Osteocyte (in vitro differentiated cells): ENCODE measurements at regions not wholly inside any gene's neighbourhood (a gene's known extent, or its start where the extent isn't known, plus 50 kb on each side); places are given as distances from the start of the nearest gene placed in this dataset.

Source experiments
- DNase-seq: peaks from one replicate; pipeline ENCODE4 v3.0.0; 2021; ENCODE audit warnings: mixed read lengths; ENCODE audit not compliant: unreplicated experiment; ENCODE audit errors: extremely low spot score
- H3K27ac Mint-ChIP-seq: one replicate; pipeline ENCODE4 v1.8.0; 2021; ENCODE audit warnings: mild to moderate bottlenecking, mixed read lengths; ENCODE audit not compliant: unreplicated experiment
- H3K27me3 Mint-ChIP-seq: one replicate; pipeline ENCODE4 v1.8.0; 2021; ENCODE audit warnings: mixed read lengths; ENCODE audit not compliant: unreplicated experiment
- H3K36me3 Mint-ChIP-seq: one replicate; pipeline ENCODE4 v1.8.0; 2021; ENCODE audit warnings: mixed read lengths; ENCODE audit not compliant: unreplicated experiment
- H3K4me1 Mint-ChIP-seq: one replicate; pipeline ENCODE4 v1.8.0; 2021; ENCODE audit warnings: mixed read lengths; ENCODE audit not compliant: unreplicated experiment
- H3K4me3 Mint-ChIP-seq: one replicate; pipeline ENCODE4 v1.8.0; 2021; ENCODE audit warnings: mild to moderate bottlenecking, moderate library complexity, mixed read lengths; ENCODE audit not compliant: unreplicated experiment
- H3K9me3 Mint-ChIP-seq: one replicate; pipeline ENCODE4 v1.8.0; 2021; ENCODE audit warnings: mixed read lengths; ENCODE audit not compliant: unreplicated experiment
- CTCF ChIP-seq: fragments of 200-600 bp; sonication (generic); IDR thresholded peaks from 2 replicates; pipeline ENCODE4 v1.5.0; 2021; ENCODE audit warnings: antibody characterized with exemption, mild to moderate bottlenecking, moderate library complexity

- no peak overlapping the region for H3K27ac Mint-ChIP-seq
- H3K9me3 Mint-ChIP-seq: no peaks in the 10 kb centered on the region
- no peak overlapping the region for H3K4me3 Mint-ChIP-seq
- no peak for TF ChIP-seq CTCF
- no peaks in the 10 kb centered on the region for H3K4me1 Mint-ChIP-seq
- no peaks in the 10 kb centered on the region for H3K27me3 Mint-ChIP-seq
- no peaks in the 10 kb centered on the region for H3K36me3 Mint-ChIP-seq
- no peak for DNase-seq
Observed at GRCh38 chr1:29939079-29939478, 702.8 kb downstream of the PTPRU start.

- no peak for TF ChIP-seq CTCF
- H3K27ac Mint-ChIP-seq: no peak overlapping the region
- no peaks in the 10 kb centered on the region for H3K9me3 Mint-ChIP-seq
- no peak overlapping the region for H3K4me3 Mint-ChIP-seq
- no peak for DNase-seq
- H3K36me3 Mint-ChIP-seq: no peaks in the 10 kb centered on the region
- H3K4me1 Mint-ChIP-seq: no peaks in the 10 kb centered on the region
- no peaks in the 10 kb centered on the region for H3K27me3 Mint-ChIP-seq
Observed at GRCh38 chr1:29937356-29937755, 701.0 kb downstream of the PTPRU start.

- no peak for TF ChIP-seq CTCF
- H3K9me3 Mint-ChIP-seq: no peaks in the 10 kb centered on the region
Observed at GRCh38 chr1:29936031-29936544, 699.8 kb downstream of the PTPRU start.

GRCh38 chr1:29934255-29934772 lies 698.0 kb downstream of the PTPRU start:
- Mint-ChIP-seq H3K4me1 (no peaks in the 10 kb centered on the region), H3K36me3 (no peaks in the 10 kb centered on the region), H3K4me3 (no peak overlapping the region), H3K9me3 (no peaks in the 10 kb centered on the region), H3K27ac (no peak overlapping the region), H3K27me3 (no peaks in the 10 kb centered on the region)
- TF ChIP-seq CTCF: no peak
- no peak for DNase-seq

More at GRCh38 chr1:29936031-29936544, 699.8 kb downstream of the PTPRU start:
- no peak overlapping the region for H3K4me3 Mint-ChIP-seq
- no peak overlapping the region for H3K27ac Mint-ChIP-seq
- H3K4me1 Mint-ChIP-seq: no peaks in the 10 kb centered on the region
- no peak for DNase-seq
- H3K27me3 Mint-ChIP-seq: no peaks in the 10 kb centered on the region
- H3K36me3 Mint-ChIP-seq: no peaks in the 10 kb centered on the region

GRCh38 chr1:29933067-29933466 lies 696.7 kb downstream of the PTPRU start:
- no peak for TF ChIP-seq CTCF
- no peaks in the 10 kb centered on the region for H3K9me3 Mint-ChIP-seq
- no peaks in the 10 kb centered on the region for H3K4me1 Mint-ChIP-seq
- no peak overlapping the region for H3K4me3 Mint-ChIP-seq
- H3K36me3 Mint-ChIP-seq: no peaks in the 10 kb centered on the region
- no peak for DNase-seq
- no peak overlapping the region for H3K27ac Mint-ChIP-seq
- H3K27me3 Mint-ChIP-seq: no peaks in the 10 kb centered on the region
